ENCODE measurements at regions not wholly inside any gene's neighbourhood (a gene's known extent, or its start where the extent isn't known, plus 50 kb on each side); places are given as distances from the start of the nearest gene placed in this dataset.

DNA sequence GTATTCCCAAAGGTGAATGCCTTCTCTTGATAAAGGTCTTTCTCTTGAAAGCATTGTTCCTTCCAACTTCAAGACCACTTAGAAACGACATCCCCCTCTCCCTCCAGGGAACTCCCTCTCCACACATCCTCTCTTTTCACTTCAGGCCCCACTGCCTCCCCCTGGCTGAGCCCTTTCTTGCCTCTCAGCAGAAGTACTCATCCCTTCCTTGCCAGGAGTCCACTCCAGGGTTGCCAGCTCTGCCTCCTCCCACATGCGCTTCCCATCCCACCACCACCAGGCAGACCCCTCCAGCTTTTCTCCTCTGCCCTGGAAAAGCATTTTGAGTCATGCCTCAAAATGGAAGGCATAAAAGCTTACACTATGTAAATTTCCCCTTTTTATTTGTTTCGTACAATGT lies 126.3 kb upstream of the SALL3 start:
- Histone ChIP-seq H3K4me3 (ENCODE audit: low read length in 2 of 2) (no peak overlapping the region), H3K27me3 (ENCODE audit: control insufficient read depth in 2 of 2, insufficient read depth in 1 of 2, low read length in 1 of 2) (no peaks in the 10 kb centered on the region), H3K36me3 (ENCODE audit: control insufficient read depth in 2 of 2, insufficient read depth in 2 of 2, low read length in 1 of 2) (no peaks in the 10 kb centered on the region), H3K27ac (ENCODE audit: low read depth in 1 of 2, low read length in 1 of 2) (no peak overlapping the region), H3K4me1 (ENCODE audit: control insufficient read depth in 2 of 2, insufficient read depth in 2 of 2, low read length in 2 of 2) (no peaks in the 10 kb centered on the region), H3K9me3 (ENCODE audit: control insufficient read depth in 2 of 2, insufficient read depth in 1 of 2, low read length in 1 of 2) (peaks cover 0 to 17% of the 10 kb centered on the region in 2 donors)
- 84% methylated on average over 3 of the region's 3 CpGs for WGBS
- no peak for DNase-seq (ENCODE audit: low read depth in 6 of 9, low spot score in 9 of 9)

DNA sequence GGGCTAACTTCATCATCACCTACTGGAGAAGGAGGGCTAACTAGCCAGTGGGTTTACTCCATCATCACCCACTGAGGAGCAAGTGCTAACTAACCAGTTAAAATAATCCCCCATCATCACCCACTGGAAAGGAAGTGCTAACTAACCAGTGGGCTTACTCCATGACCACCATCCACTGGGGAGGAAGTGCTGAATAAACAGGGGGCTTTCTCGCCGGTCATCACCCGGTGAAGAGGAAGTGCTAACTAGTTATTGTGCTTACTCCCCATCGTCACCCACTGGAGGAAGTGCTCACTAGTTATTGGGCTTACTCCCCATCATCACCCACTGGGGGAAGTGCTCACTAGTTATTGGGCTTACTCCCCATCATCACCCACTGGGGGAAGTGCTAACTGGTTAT lies 124.4 kb upstream of the SALL3 start:
- 32% methylated on average over 4 of the region's 4 CpGs for WGBS

DNA sequence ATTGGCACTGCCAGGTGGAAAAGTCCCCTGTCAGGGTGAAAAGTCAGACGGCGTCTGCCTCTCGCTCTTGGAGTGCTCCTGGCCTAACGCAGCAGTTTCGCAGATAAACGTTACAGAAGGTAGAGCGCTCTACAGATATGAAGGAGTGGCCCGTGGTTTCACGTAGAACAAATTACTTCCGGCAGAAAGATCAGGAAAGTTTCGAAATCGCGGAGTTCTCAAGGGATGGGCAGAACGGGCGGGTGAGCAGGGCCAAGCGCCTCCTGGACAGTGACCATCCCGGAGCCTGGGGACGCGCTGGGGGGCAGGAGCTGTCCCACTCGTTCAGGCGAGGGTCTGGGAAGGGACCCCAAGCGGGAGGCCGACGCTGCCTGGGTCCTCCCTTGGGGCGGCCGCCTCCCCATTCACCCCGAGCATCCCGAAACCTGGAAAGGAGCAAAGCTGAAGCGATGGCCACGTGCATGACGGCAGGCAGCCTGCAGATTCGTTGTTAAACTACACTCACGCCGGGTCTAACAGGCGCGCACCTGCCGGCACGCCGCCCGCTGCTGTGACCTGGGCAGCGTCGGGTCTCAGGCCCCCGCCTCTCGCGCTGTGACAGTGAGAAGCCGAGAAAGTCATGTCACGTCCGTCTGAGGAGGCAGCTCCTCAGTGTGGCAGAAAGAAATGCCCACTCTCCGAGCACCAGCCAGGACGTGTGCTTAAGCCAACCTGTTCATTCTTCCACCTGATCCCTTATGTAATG lies 122.9 kb upstream of the SALL3 start:
- Histone ChIP-seq H3K27ac (ENCODE audit: low read depth in 1 of 2, low read length in 1 of 2) (no peak overlapping the region), H3K4me3 (ENCODE audit: low read length in 2 of 2) (no peak overlapping the region), H3K9me3 (ENCODE audit: control insufficient read depth in 2 of 2, insufficient read depth in 1 of 2, low read length in 1 of 2) (peaks cover 0 to 14% of the 10 kb centered on the region in 2 donors), H3K27me3 (ENCODE audit: control insufficient read depth in 2 of 2, insufficient read depth in 1 of 2, low read length in 1 of 2) (no peaks in the 10 kb centered on the region), H3K4me1 (ENCODE audit: control insufficient read depth in 2 of 2, insufficient read depth in 2 of 2, low read length in 2 of 2) (no peaks in the 10 kb centered on the region), H3K36me3 (ENCODE audit: control insufficient read depth in 2 of 2, insufficient read depth in 2 of 2, low read length in 1 of 2) (no peaks in the 10 kb centered on the region)
- WGBS, result 94% methylated on average over 50 of the region's 50 CpGs
- no peak for DNase-seq (ENCODE audit: low read depth in 6 of 9, low spot score in 9 of 9)

More for the DNA sequence above, 124.4 kb upstream of the SALL3 start:
- no peak for DNase-seq (ENCODE audit: low read depth in 6 of 9, low spot score in 9 of 9)
- Histone ChIP-seq H3K27ac (ENCODE audit: low read depth in 1 of 2, low read length in 1 of 2) (no peak overlapping the region), H3K36me3 (ENCODE audit: control insufficient read depth in 2 of 2, insufficient read depth in 2 of 2, low read length in 1 of 2) (no peaks in the 10 kb centered on the region), H3K27me3 (ENCODE audit: control insufficient read depth in 2 of 2, insufficient read depth in 1 of 2, low read length in 1 of 2) (no peaks in the 10 kb centered on the region), H3K4me1 (ENCODE audit: control insufficient read depth in 2 of 2, insufficient read depth in 2 of 2, low read length in 2 of 2) (no peaks in the 10 kb centered on the region), H3K4me3 (ENCODE audit: low read length in 2 of 2) (no peak overlapping the region), H3K9me3 (ENCODE audit: control insufficient read depth in 2 of 2, insufficient read depth in 1 of 2, low read length in 1 of 2) (peaks cover 0 to 14% of the 10 kb centered on the region in 2 donors)

DNA sequence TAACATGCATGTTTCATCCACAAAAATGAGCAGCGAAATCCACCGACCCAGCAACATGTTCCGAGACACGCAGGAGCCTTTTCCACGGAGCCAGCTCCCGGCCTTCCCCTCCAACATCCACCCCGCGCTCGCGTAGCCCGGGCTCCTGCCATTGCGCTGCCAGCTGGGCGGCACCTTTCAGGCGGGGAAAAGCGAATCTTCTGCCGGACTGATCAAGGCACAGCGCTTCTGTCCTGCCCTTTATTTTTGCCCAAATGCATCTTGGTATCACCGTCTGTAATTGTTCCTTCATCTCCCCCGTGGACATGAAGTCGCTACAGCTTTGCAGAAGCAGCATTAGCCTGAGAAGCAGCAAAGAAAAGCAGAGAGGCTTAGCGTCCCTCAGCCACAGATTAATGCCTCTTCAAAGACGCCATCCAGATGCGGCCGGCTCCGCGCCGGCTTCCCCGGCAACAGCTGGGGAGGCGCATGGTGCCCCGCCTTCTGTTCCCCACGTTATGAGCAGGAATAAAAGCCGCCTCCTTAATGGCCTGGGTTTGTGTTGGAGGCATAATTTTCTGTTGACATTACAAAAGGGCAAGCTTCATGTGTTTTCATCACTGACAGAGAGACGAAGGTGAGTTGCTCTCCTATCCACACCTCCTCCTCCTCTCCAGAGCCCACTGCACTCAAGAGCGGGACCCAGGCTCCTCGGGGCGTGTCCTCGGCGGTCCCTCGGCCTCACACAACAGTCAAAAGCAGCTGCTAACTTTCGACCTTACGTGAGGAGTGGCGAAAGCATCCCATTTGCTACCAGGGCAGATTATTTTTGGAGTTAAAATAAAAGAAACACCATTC lies 122.1 kb upstream of the SALL3 start:
- WGBS, result 81% methylated on average over 42 of the region's 42 CpGs

DNA sequence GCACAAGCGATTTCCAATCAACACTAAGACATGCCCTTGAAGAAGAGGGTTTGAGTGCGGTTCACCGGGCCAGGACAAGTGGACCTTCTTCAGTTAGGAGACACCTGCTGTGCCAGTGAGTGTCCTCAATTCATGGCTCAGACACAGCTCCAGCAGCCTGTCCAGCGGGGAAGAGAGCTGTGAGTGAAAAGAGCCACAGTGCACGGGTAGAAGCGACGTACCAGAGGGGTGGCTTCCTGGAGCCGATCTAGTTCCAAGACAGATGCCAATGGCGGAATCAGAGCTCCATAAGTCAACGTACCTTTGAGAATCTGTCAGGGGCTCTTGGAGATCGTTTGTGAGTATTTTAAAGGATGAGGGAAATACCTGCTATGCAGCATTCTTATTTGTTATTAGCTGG lies 119.9 kb upstream of the SALL3 start:
- peaks cover 0 to 9% of the 10 kb centered on the region in 2 donors for H3K9me3 ChIP-seq (ENCODE audit: control insufficient read depth in 2 of 2, insufficient read depth in 1 of 2, low read length in 1 of 2)
- 94% methylated on average over 11 of the region's 11 CpGs for WGBS
- DNase-seq (ENCODE audit: low read depth in 6 of 9, low spot score in 9 of 9), result no peak
- no peaks in the 10 kb centered on the region for H3K36me3 ChIP-seq (ENCODE audit: control insufficient read depth in 2 of 2, insufficient read depth in 2 of 2, low read length in 1 of 2)
- H3K27me3 ChIP-seq (ENCODE audit: control insufficient read depth in 2 of 2, insufficient read depth in 1 of 2, low read length in 1 of 2), result no peaks in the 10 kb centered on the region
- no peak overlapping the region for H3K27ac ChIP-seq (ENCODE audit: low read depth in 1 of 2, low read length in 1 of 2)
- H3K4me1 ChIP-seq (ENCODE audit: control insufficient read depth in 2 of 2, insufficient read depth in 2 of 2, low read length in 2 of 2), result no peaks in the 10 kb centered on the region
- no peak overlapping the region for H3K4me3 ChIP-seq (ENCODE audit: low read length in 2 of 2)

More for the DNA sequence above, 122.1 kb upstream of the SALL3 start:
- H3K4me1 ChIP-seq (ENCODE audit: control insufficient read depth in 2 of 2, insufficient read depth in 2 of 2, low read length in 2 of 2), result no peaks in the 10 kb centered on the region
- H3K4me3 ChIP-seq (ENCODE audit: low read length in 2 of 2), result no peak overlapping the region
- peaks cover 0 to 14% of the 10 kb centered on the region in 2 donors for H3K9me3 ChIP-seq (ENCODE audit: control insufficient read depth in 2 of 2, insufficient read depth in 1 of 2, low read length in 1 of 2)
- H3K27me3 ChIP-seq (ENCODE audit: control insufficient read depth in 2 of 2, insufficient read depth in 1 of 2, low read length in 1 of 2), result no peaks in the 10 kb centered on the region
- no peaks in the 10 kb centered on the region for H3K36me3 ChIP-seq (ENCODE audit: control insufficient read depth in 2 of 2, insufficient read depth in 2 of 2, low read length in 1 of 2)
- no peak overlapping the region for H3K27ac ChIP-seq (ENCODE audit: low read depth in 1 of 2, low read length in 1 of 2)
- DNase-seq (ENCODE audit: low read depth in 6 of 9, low spot score in 9 of 9), result no peak

DNA sequence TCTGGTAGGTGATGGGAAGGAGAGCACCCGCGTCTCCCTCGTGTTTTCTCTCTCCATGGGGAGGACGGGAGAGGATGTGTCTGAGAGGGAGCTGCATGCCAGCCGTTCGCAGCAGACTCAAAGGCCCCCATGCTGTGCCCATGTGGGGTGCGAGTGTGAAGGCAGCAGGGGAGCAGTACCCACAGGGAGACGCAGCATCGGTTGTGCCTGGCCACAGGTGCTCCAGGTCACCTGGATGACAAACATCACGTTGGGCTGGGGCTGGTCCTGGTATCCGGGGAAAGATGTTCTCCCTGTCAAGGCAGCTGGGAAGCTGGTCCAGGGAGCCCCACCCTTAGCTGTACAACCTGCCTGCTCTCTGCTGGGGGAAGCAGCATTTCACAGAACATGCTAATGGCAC lies 119.5 kb upstream of the SALL3 start:
- Histone ChIP-seq H3K27me3 (ENCODE audit: control insufficient read depth in 2 of 2, insufficient read depth in 1 of 2, low read length in 1 of 2) (no peaks in the 10 kb centered on the region), H3K4me1 (ENCODE audit: control insufficient read depth in 2 of 2, insufficient read depth in 2 of 2, low read length in 2 of 2) (no peaks in the 10 kb centered on the region), H3K27ac (ENCODE audit: low read depth in 1 of 2, low read length in 1 of 2) (no peak overlapping the region), H3K36me3 (ENCODE audit: control insufficient read depth in 2 of 2, insufficient read depth in 2 of 2, low read length in 1 of 2) (no peaks in the 10 kb centered on the region), H3K4me3 (ENCODE audit: low read length in 2 of 2) (no peak overlapping the region), H3K9me3 (ENCODE audit: control insufficient read depth in 2 of 2, insufficient read depth in 1 of 2, low read length in 1 of 2) (peaks cover 0 to 9% of the 10 kb centered on the region in 2 donors)
- WGBS, result 80% methylated on average over 11 of the region's 11 CpGs
- DNase-seq (ENCODE audit: low read depth in 6 of 9, low spot score in 9 of 9), result no peak

DNA sequence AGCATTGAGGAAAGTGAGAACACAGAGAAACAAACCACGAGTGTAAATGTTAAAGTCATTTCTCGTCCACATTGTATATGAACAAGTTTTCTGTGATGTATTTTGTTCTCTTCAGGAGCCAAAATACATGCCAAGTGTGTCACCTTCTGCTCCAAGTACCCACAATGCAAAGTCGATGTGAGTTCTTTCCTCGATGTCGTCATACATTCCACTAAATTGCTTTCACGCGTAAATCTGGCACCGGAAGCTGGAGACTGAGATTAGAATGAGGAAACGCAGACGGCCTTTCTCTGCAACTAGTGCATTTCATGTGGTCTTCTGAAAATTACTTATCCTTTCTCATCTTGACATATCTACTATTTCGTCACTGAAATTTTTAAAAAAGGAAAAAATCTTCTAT lies 118.5 kb upstream of the SALL3 start:
- DNase-seq (ENCODE audit: low read depth in 6 of 9, low spot score in 9 of 9), result no peak
- Histone ChIP-seq H3K36me3 (ENCODE audit: control insufficient read depth in 2 of 2, insufficient read depth in 2 of 2, low read length in 1 of 2) (no peaks in the 10 kb centered on the region), H3K4me3 (ENCODE audit: low read length in 2 of 2) (no peak overlapping the region), H3K4me1 (ENCODE audit: control insufficient read depth in 2 of 2, insufficient read depth in 2 of 2, low read length in 2 of 2) (no peaks in the 10 kb centered on the region), H3K9me3 (ENCODE audit: control insufficient read depth in 2 of 2, insufficient read depth in 1 of 2, low read length in 1 of 2) (peaks cover 0 to 9% of the 10 kb centered on the region in 2 donors), H3K27me3 (ENCODE audit: control insufficient read depth in 2 of 2, insufficient read depth in 1 of 2, low read length in 1 of 2) (no peaks in the 10 kb centered on the region), H3K27ac (ENCODE audit: low read depth in 1 of 2, low read length in 1 of 2) (no peak overlapping the region)
- WGBS, result 67% methylated on average over 11 of the region's 11 CpGs

DNA sequence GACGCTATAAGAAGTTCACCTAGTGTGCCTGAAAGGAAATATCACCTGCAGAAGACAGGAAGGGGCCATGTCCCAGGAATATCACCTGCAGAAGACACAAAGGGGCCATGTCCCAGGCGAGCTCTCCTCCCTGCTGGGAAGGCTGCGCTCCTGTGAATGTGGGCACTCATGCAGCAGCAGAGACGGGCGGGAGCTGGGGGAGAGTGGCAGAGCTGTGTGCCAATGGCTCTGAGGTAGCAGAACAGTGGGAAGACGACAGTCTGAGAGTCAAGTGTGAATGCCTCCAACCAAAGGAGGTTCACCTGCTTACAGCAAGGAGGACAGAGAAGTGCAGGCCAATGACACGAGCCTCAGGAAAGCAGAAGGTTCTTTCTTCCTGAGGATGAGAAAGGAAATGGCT lies 117.9 kb upstream of the SALL3 start:
- 71% methylated on average over 7 of the region's 7 CpGs for WGBS
- Histone ChIP-seq H3K36me3 (ENCODE audit: control insufficient read depth in 2 of 2, insufficient read depth in 2 of 2, low read length in 1 of 2) (no peaks in the 10 kb centered on the region), H3K27ac (ENCODE audit: low read depth in 1 of 2, low read length in 1 of 2) (no peak overlapping the region), H3K4me1 (ENCODE audit: control insufficient read depth in 2 of 2, insufficient read depth in 2 of 2, low read length in 2 of 2) (no peaks in the 10 kb centered on the region), H3K27me3 (ENCODE audit: control insufficient read depth in 2 of 2, insufficient read depth in 1 of 2, low read length in 1 of 2) (no peaks in the 10 kb centered on the region), H3K4me3 (ENCODE audit: low read length in 2 of 2) (no peak overlapping the region), H3K9me3 (ENCODE audit: control insufficient read depth in 2 of 2, insufficient read depth in 1 of 2, low read length in 1 of 2) (peaks cover 0 to 3% of the 10 kb centered on the region in 2 donors)
- DNase-seq (ENCODE audit: low read depth in 6 of 9, low spot score in 9 of 9), result no peak

DNA sequence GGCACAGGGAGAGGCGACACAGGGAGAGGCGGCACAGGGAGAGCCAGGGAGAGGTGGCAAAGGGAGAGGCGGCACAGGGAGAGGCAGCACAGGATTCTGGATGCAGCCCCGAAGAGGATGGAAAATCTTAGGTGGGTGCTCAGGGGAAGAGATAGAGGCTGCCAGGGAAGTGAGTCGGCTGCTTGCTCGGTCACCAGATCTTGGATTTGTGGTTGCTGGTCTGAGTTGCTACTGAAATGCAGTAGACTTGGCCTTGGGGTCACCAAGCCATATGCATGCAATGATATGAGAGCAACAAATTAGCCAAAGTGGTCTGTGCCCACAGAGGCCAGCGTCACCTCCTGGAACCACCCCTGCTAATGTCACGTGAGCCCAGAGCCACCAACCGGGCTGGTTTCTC lies 117.2 kb upstream of the SALL3 start:
- Histone ChIP-seq H3K27ac (ENCODE audit: low read depth in 1 of 2, low read length in 1 of 2) (no peak overlapping the region), H3K9me3 (ENCODE audit: control insufficient read depth in 2 of 2, insufficient read depth in 1 of 2, low read length in 1 of 2) (no peaks in the 10 kb centered on the region), H3K4me3 (ENCODE audit: low read length in 2 of 2) (no peak overlapping the region), H3K36me3 (ENCODE audit: control insufficient read depth in 2 of 2, insufficient read depth in 2 of 2, low read length in 1 of 2) (no peaks in the 10 kb centered on the region), H3K4me1 (ENCODE audit: control insufficient read depth in 2 of 2, insufficient read depth in 2 of 2, low read length in 2 of 2) (no peaks in the 10 kb centered on the region), H3K27me3 (ENCODE audit: control insufficient read depth in 2 of 2, insufficient read depth in 1 of 2, low read length in 1 of 2) (no peaks in the 10 kb centered on the region)
- no peak for DNase-seq (ENCODE audit: low read depth in 6 of 9, low spot score in 9 of 9)
- 92% methylated on average over 9 of the region's 9 CpGs for WGBS

Measured in thymus (tissue), 11 donors.